Gastrocnemius medialis (tissue), 4 donors: ENCODE measurements at regions not wholly inside any gene's neighbourhood (a gene's known extent, or its start where the extent isn't known, plus 50 kb on each side); places are given as distances from the start of the nearest gene placed in this dataset.

Experiments used
- CTCF ChIP-seq, 5 experiments: fragments of 450-650 bp in 3 of 5; fragments of 200-600 bp in 2 of 5; sonication (generic) in 2 of 5; IDR thresholded peaks in 4 of 5; conservative IDR thresholded peaks in 1 of 5; 1 replicate in 4 of 5; 2 replicates in 1 of 5; pipeline ENCODE4 v1.5.1; 2016 to 2019; ENCODE audit warnings: antibody characterized with exemption in 5 of 5, mild to moderate bottlenecking in 3 of 5, moderate library complexity in 3 of 5
- POLR2A ChIP-seq, 2 donors: fragments of 450-650 bp; IDR thresholded peaks; one replicate each; pipeline ENCODE4 v1.6.1; 2017; ENCODE audit warnings: antibody characterized with exemption in 2 of 2, mild to moderate bottlenecking in 2 of 2, moderate library complexity in 2 of 2

GRCh38 chr14:101078170-101078891 is 174.8 kb upstream of the RTL1 start:
- no peak for TF ChIP-seq CTCF (IDR thresholded peaks at IDR 0.05 in 4 of 5, conservative IDR thresholded peaks at IDR 0.05 in 1 of 5)
- no peak for TF ChIP-seq POLR2A (IDR thresholded peaks at IDR 0.05)
